H1 (cell line): ENCODE measurements at regions not wholly inside any gene's neighbourhood (a gene's known extent, or its start where the extent isn't known, plus 50 kb on each side); places are given as distances from the start of the nearest gene placed in this dataset.

Experiments used
- CTCF ChIA-PET: fragments of 300-600 bp; sonication (Branson Sonifier 250); formaldehyde crosslinking; loops from one replicate; lab custom pipeline; 2021; ENCODE audit not compliant: partially characterized antibody; lab: Charles Lee
- POLR2A ChIA-PET: fragments of 300-600 bp; sonication (Branson Sonifier 250); formaldehyde crosslinking; loops from one replicate; lab custom pipeline; 2021; ENCODE audit warnings: inconsistent platforms; ENCODE audit not compliant: partially characterized antibody; lab: Charles Lee
- DNase-seq, 2 experiments: peaks; one replicate each; pipeline versions ENCODE4 v3.0.0 to v3.0.0-alpha.2; 2010 to 2022; ENCODE audit warnings: low spot score in 2 of 2, low read depth in 1 of 2, mixed read lengths in 1 of 2
- FAIRE-seq: peaks from 2 replicates; lab custom pipeline; 2011; peaks lifted over from hg19 to GRCh38; lab: Jason Lieb, UNC
- H2AFZ ChIP-seq: 2 replicates; pipeline ENCODE4 v1.8.1; 2012; ENCODE audit warnings: low read length, inconsistent platforms
- H2AK5ac ChIP-seq: 2 replicates; pipeline ENCODE4 v1.6.1; 2013; ENCODE audit warnings: low read depth, low read length
- H2BK120ac ChIP-seq: replicated peaks from 2 replicates; pipeline ENCODE3; 2013; ENCODE audit warnings: low read depth, low read length, inconsistent platforms
- H2BK12ac ChIP-seq: 2 replicates; pipeline ENCODE4 v1.6.1; 2013; ENCODE audit warnings: low read depth, low read length
- H2BK15ac ChIP-seq: 2 replicates; pipeline ENCODE4 v1.6.1; 2013; ENCODE audit warnings: low read length
- H2BK20ac ChIP-seq: 2 replicates; pipeline ENCODE4 v1.6.1; 2013; ENCODE audit warnings: low read length
- H2BK5ac ChIP-seq: 2 replicates; pipeline ENCODE4 v1.6.1; 2013; ENCODE audit warnings: low read depth, low read length
- H3K14ac ChIP-seq: 2 replicates; pipeline ENCODE4 v1.6.1; 2013; ENCODE audit warnings: inconsistent platforms; ENCODE audit not compliant: insufficient read length
- H3K18ac ChIP-seq: 2 replicates; pipeline ENCODE4 v1.6.1; 2013; ENCODE audit warnings: low read length; ENCODE audit errors: extremely low read depth
- H3K23ac ChIP-seq: 2 replicates; pipeline ENCODE4 v1.6.1; 2013; ENCODE audit warnings: inconsistent platforms; ENCODE audit not compliant: insufficient read length
- H3K23me2 ChIP-seq: 2 replicates; pipeline ENCODE4 v1.6.1; 2013; ENCODE audit warnings: low read depth, low read length
- H3K27ac ChIP-seq: 2 replicates; pipeline ENCODE4 v1.6.1; 2011; ENCODE audit warnings: low read depth, low read length, inconsistent platforms
- H3K27me3 ChIP-seq, 4 experiments: replicated peaks in 1 of 4; 1 replicate in 1 of 4; 2 replicates in 3 of 4; pipeline versions ENCODE4 v1.6.1 to v1.8.1; 2011 to 2013; ENCODE audit warnings: low read length in 3 of 4, mild to moderate bottlenecking in 3 of 4, inconsistent platforms in 2 of 4, mixed read lengths in 2 of 4, moderate library complexity in 1 of 4; ENCODE audit not compliant: control insufficient read depth in 3 of 4, insufficient read depth in 3 of 4; ENCODE audit errors: extremely low read depth in 1 of 4
- H3K36me3 ChIP-seq, 4 experiments: 2 replicates each; pipeline versions ENCODE4 v1.6.1 to v1.8.1; 2011 to 2013; ENCODE audit warnings: mild to moderate bottlenecking in 4 of 4, low read length in 3 of 4, moderate library complexity in 2 of 4, control low read depth in 1 of 4, inconsistent platforms in 1 of 4; ENCODE audit not compliant: insufficient read depth in 4 of 4, control insufficient read depth in 2 of 4
- H3K4ac ChIP-seq: replicated peaks from 2 replicates; pipeline ENCODE3; 2013; ENCODE audit warnings: low read length, low read depth, mixed read lengths, inconsistent platforms; ENCODE audit not compliant: insufficient read length
- H3K4me1 ChIP-seq, 4 experiments: replicated peaks in 1 of 4; 1 replicate in 1 of 4; 2 replicates in 3 of 4; pipeline versions ENCODE4 v1.6.1 to v1.8.1; 2011 to 2013; ENCODE audit warnings: low read length in 3 of 4, inconsistent platforms in 2 of 4, mixed read lengths in 1 of 4; ENCODE audit not compliant: insufficient read depth in 4 of 4, control insufficient read depth in 3 of 4
- H3K4me2 ChIP-seq, 2 experiments: 2 replicates each; pipeline versions ENCODE4 v1.6.1 to v1.8.1; 2011 to 2013; ENCODE audit warnings: low read depth in 2 of 2, low read length in 2 of 2, control low read depth in 1 of 2, inconsistent platforms in 1 of 2, mild to moderate bottlenecking in 1 of 2; ENCODE audit not compliant: insufficient read depth in 1 of 2
- H3K4me3 ChIP-seq, 4 experiments: fragments of 200-600, 300-600 bp in 1 of 4; sonication (generic), shearing (Covaris generic), sonication (Bioruptor Twin) in 1 of 4; 2 replicates each; pipeline versions ENCODE4 v1.5.1 to v1.8.1; 2011 to 2016; ENCODE audit warnings: low read length in 4 of 4, low read depth in 3 of 4, control low read depth in 2 of 4, inconsistent platforms in 2 of 4, mild to moderate bottlenecking in 2 of 4, mixed read lengths in 1 of 4, moderate library complexity in 1 of 4; ENCODE audit not compliant: insufficient read depth in 2 of 4; ENCODE audit errors: extremely low read depth in 1 of 4
- H3K56ac ChIP-seq: replicated peaks from 2 replicates; pipeline ENCODE3; 2013; ENCODE audit warnings: low read depth, mild to moderate bottlenecking, mixed read lengths, low read length, inconsistent platforms; ENCODE audit not compliant: insufficient read length
- H3K79me1 ChIP-seq: 2 replicates; pipeline ENCODE4 v1.6.1; 2013; ENCODE audit warnings: low read depth, low read length, control low read depth
- H3K79me2 ChIP-seq, 2 experiments: 2 replicates each; pipeline versions ENCODE4 v1.6.1 to v1.8.1; 2012 to 2013; ENCODE audit warnings: low read length in 2 of 2, mild to moderate bottlenecking in 2 of 2, inconsistent platforms in 1 of 2; ENCODE audit not compliant: insufficient read depth in 2 of 2, control insufficient read depth in 1 of 2
- H3K9ac ChIP-seq, 4 experiments: replicated peaks in 1 of 4; 1 replicate in 1 of 4; 2 replicates in 3 of 4; pipeline versions ENCODE4 v1.6.1 to v1.8.1; 2011 to 2013; ENCODE audit warnings: low read depth in 3 of 4, low read length in 3 of 4, control low read depth in 2 of 4, mild to moderate bottlenecking in 2 of 4, moderate library complexity in 2 of 4, inconsistent platforms in 1 of 4; ENCODE audit errors: extremely low read depth in 1 of 4
- H3K9me3 ChIP-seq, 2 experiments: 2 replicates each; pipeline versions ENCODE4 v1.6.1 to v1.8.1; 2012 to 2013; ENCODE audit warnings: mild to moderate bottlenecking in 2 of 2, moderate library complexity in 2 of 2, control low read depth in 1 of 2, inconsistent platforms in 1 of 2, low read depth in 1 of 2, low read length in 1 of 2, mixed read lengths in 1 of 2; ENCODE audit not compliant: insufficient read depth in 2 of 2
- H4K20me1 ChIP-seq, 2 experiments: replicated peaks in 1 of 2; 2 replicates each; pipeline versions ENCODE3 to v1.8.1; 2011 to 2013; ENCODE audit warnings: inconsistent platforms in 2 of 2, low read length in 2 of 2, mild to moderate bottlenecking in 1 of 2; ENCODE audit not compliant: insufficient read depth in 2 of 2, control insufficient read depth in 1 of 2
- H4K5ac ChIP-seq: 2 replicates; pipeline ENCODE4 v1.6.1; 2013; ENCODE audit warnings: low read length, low read depth, mixed read lengths, inconsistent platforms; ENCODE audit not compliant: insufficient read length
- H4K8ac ChIP-seq: 2 replicates; pipeline ENCODE4 v1.8.0; 2013; ENCODE audit warnings: mild to moderate bottlenecking, moderate library complexity, low read length, inconsistent platforms; ENCODE audit not compliant: insufficient read depth; ENCODE audit errors: extremely low read depth
- H4K91ac ChIP-seq: replicated peaks from 2 replicates; pipeline ENCODE3; 2013; ENCODE audit warnings: low read length, mixed read lengths, inconsistent platforms; ENCODE audit not compliant: insufficient read length
- BRCA1 ChIP-seq: IDR thresholded peaks from 2 replicates; pipeline ENCODE4 v1.6.1; 2012; ENCODE audit warnings: low read depth, low read length, improper control_type of control experiment
- POLR2AphosphoS5 ChIP-seq: IDR thresholded peaks from 2 replicates; pipeline ENCODE4 v1.6.1; 2011; ENCODE audit warnings: low read depth, low read length
- WGBS, 2 experiments: shearing (Covaris generic) in 1 of 2; methylation state at CpG; one replicate each; pipeline versions ENCODE4 v1.1.6 to v1.1.7; 2013 to 2015; ENCODE audit warnings: low lambda C conversion rate in 2 of 2, mixed read lengths in 2 of 2, inconsistent platforms in 1 of 2, low coverage in 1 of 2, missing lambda C conversion rate in 1 of 2; ENCODE audit not compliant: insufficient replicate concordance in 2 of 2, insufficient coverage in 1 of 2, insufficient read length in 1 of 2; ENCODE audit errors: extremely low coverage in 1 of 2, missing lambda C conversion rate in 1 of 2; 5-methylcytosine and 5-hydroxymethylcytosine counted together

GRCh38 chr2:196367633-196368032, 196.3 kb upstream of the STK17B start:
- H2BK20ac ChIP-seq = no peak overlapping the region
- FAIRE-seq = no peak
- H3K4me3 ChIP-seq = no peak overlapping the region
- H3K4me2 ChIP-seq = no peak overlapping the region
- no peak overlapping the region for H3K27ac ChIP-seq
- no peaks in the 10 kb centered on the region for H3K36me3 ChIP-seq
- no peak overlapping the region for H3K56ac ChIP-seq
- POLR2A ChIA-PET = no interaction called here
- H3K4ac ChIP-seq = no peak overlapping the region
- no peak overlapping the region for H3K23ac ChIP-seq
- H3K23me2 ChIP-seq = no peaks in the 10 kb centered on the region
- no peak overlapping the region for H2BK15ac ChIP-seq
- H3K9ac ChIP-seq = no peak overlapping the region
- no peak for DNase-seq
- H3K79me1 ChIP-seq = no peaks in the 10 kb centered on the region
- TF ChIP-seq POLR2AphosphoS5 (no peak), BRCA1 (no peak)
- no peak overlapping the region for H2AK5ac ChIP-seq
- H2BK5ac ChIP-seq = no peak overlapping the region
- H2AFZ ChIP-seq = no peak overlapping the region
- H3K27me3 ChIP-seq = no peaks in the 10 kb centered on the region
- H4K91ac ChIP-seq = no peak overlapping the region
- H3K79me2 ChIP-seq = no peaks in the 10 kb centered on the region
- no peak overlapping the region for H4K8ac ChIP-seq
- no peak overlapping the region for H3K14ac ChIP-seq
- no peak overlapping the region for H2BK120ac ChIP-seq
- H4K5ac ChIP-seq = no peak overlapping the region
- H3K9me3 ChIP-seq = peaks cover 0 to 2% of the 10 kb centered on the region in 2 experiments; a peak in 1 of 4 replicates
- no peaks in the 10 kb centered on the region for H4K20me1 ChIP-seq
- CTCF ChIA-PET = no interaction called here
- no peaks in the 10 kb centered on the region for H3K4me1 ChIP-seq
- H3K18ac ChIP-seq = no peak overlapping the region
- WGBS, 2 experiments = 89 to 100% methylated on average over 1 to 4 of the region's 4 CpGs
- H2BK12ac ChIP-seq = no peak overlapping the region
